IMR-90 (cell line): ENCODE measurements at regions not wholly inside any gene's neighbourhood (a gene's known extent, or its start where the extent isn't known, plus 50 kb on each side); places are given as distances from the start of the nearest gene placed in this dataset.

Experiments
- CEBPB ChIP-seq: IDR thresholded peaks from 2 replicates; pipeline ENCODE4 v1.6.1; 2012; ENCODE audit warnings: low read depth, low read length, improper control_type of control experiment
- CTCF ChIP-seq: conservative IDR thresholded peaks from 2 replicates; pipeline ENCODE4 v1.5.1; 2012; ENCODE audit warnings: mild to moderate bottlenecking, low read depth, low read length, improper control_type of control experiment
- ELK1 ChIP-seq: fragments of 150-350 bp; IDR thresholded peaks from 2 replicates; pipeline ENCODE4 v1.6.1; 2016; ENCODE audit warnings: low read depth, mild to moderate bottlenecking, low read length, moderate library complexity, borderline replicate concordance
- FOS ChIP-seq: fragments of 150-350 bp; IDR thresholded peaks from 2 replicates; pipeline ENCODE4 v1.6.1; 2016; ENCODE audit warnings: low read depth, low read length
- MAFK ChIP-seq: IDR thresholded peaks from 2 replicates; pipeline ENCODE4 v1.6.1; 2012; ENCODE audit warnings: low read depth, low read length, improper control_type of control experiment
- MXI1 ChIP-seq: IDR thresholded peaks from 2 replicates; pipeline ENCODE4 v1.6.1; 2012; ENCODE audit warnings: low read depth, mild to moderate bottlenecking, low read length, moderate library complexity, borderline replicate concordance
- POLR2A ChIP-seq: IDR thresholded peaks from 2 replicates; pipeline ENCODE4 v1.6.1; 2012; ENCODE audit warnings: mild to moderate bottlenecking, low read depth, low read length
- RAD21 ChIP-seq: IDR thresholded peaks from 2 replicates; pipeline ENCODE4 v1.6.1; 2012; ENCODE audit warnings: low read length, improper control_type of control experiment
- RCOR1 ChIP-seq: IDR thresholded peaks from 2 replicates; pipeline ENCODE4 v1.6.1; 2012; ENCODE audit warnings: mild to moderate bottlenecking, low read length, improper control_type of control experiment; ENCODE audit not compliant: insufficient replicate concordance
- RFX5 ChIP-seq: IDR thresholded peaks from 2 replicates; pipeline ENCODE4 v1.8.0; 2012; ENCODE audit warnings: low read depth, mild to moderate bottlenecking, low read length, moderate library complexity
- SMC3 ChIP-seq: fragments of 150-350 bp; IDR thresholded peaks from 2 replicates; pipeline ENCODE4 v1.6.1; 2016; ENCODE audit warnings: low read depth, mild to moderate bottlenecking, antibody characterized with exemption, low read length, moderate library complexity
- USF2 ChIP-seq: fragments of 150-350 bp; IDR thresholded peaks from 2 replicates; pipeline ENCODE4 v1.6.1; 2017; ENCODE audit warnings: mild to moderate bottlenecking, antibody characterized with exemption, low read length, low read depth

- TF ChIP-seq CTCF (no peak), RCOR1 (no peak), RAD21 (no peak), MXI1 (no peak), CEBPB (no peak), SMC3 (no peak), POLR2A (no peak), USF2 (no peak), ELK1 (no peak), FOS (no peak), MAFK (no peak), RFX5 (no peak)
These were observed 204.2 kb upstream of the ARGLU1 start for GRCh38 chr13:106772006-106772601.
